Upper lobe of left lung (tissue), 6 donors: ENCODE measurements at regions not wholly inside any gene's neighbourhood (a gene's known extent, or its start where the extent isn't known, plus 50 kb on each side); places are given as distances from the start of the nearest gene placed in this dataset.
"Not testable (repeated sequence)": the region's sequence is repeated elsewhere in the genome, so short reads cannot be mapped to it uniquely, and the experiment has no call there.

Experiments
- ATAC-seq, 2 donors: fragments of 200-7000 bp; cut with Tn5 transposase; one replicate each; pipeline ENCODE4 v1.9.1; 2022; ENCODE audit warnings: mild to moderate bottlenecking in 2 of 2, moderate library complexity in 2 of 2; ENCODE audit not compliant: low FRiP score in 2 of 2
- DNase-seq, 2 donors: peaks; one replicate each; pipeline ENCODE4 v3.0.0-alpha.2; 2019 to 2020
- H3K27ac ChIP-seq, 4 donors: fragments of 200-600 bp; sonication (generic); one replicate each; pipeline ENCODE4 v1.5.1; 2016 to 2019
- H3K27me3 ChIP-seq, 4 donors: fragments of 200-600 bp; sonication (generic); one replicate each; pipeline ENCODE4 v1.5.1; 2017 to 2019
- H3K36me3 ChIP-seq, 4 donors: fragments of 200-600 bp; sonication (generic); one replicate each; pipeline ENCODE4 v1.5.1; 2016 to 2019
- H3K4me1 ChIP-seq, 4 donors: fragments of 200-600 bp; sonication (generic); one replicate each; pipeline ENCODE4 v1.5.1; 2018 to 2019
- H3K4me3 ChIP-seq, 4 donors: fragments of 200-600 bp; sonication (generic); one replicate each; pipeline ENCODE4 v1.5.1; 2017 to 2019; ENCODE audit warnings: mild to moderate bottlenecking in 2 of 4, moderate library complexity in 1 of 4
- H3K9me3 ChIP-seq, 4 donors: fragments of 200-600 bp; sonication (generic); one replicate each; pipeline ENCODE4 v1.5.1; 2018 to 2019
- EP300 ChIP-seq, 4 donors: sonication (generic); formaldehyde crosslinking; IDR thresholded peaks; one replicate each; pipeline ENCODE4 v1.5.1; 2017; ENCODE audit warnings: antibody characterized with exemption in 4 of 4, control low read depth in 2 of 4
- POLR2A ChIP-seq, 4 donors: fragments of 450-650 bp; IDR thresholded peaks; one replicate each; pipeline ENCODE4 v1.5.1; 2016 to 2017; ENCODE audit warnings: antibody characterized with exemption in 4 of 4, mild to moderate bottlenecking in 2 of 4
- POLR2AphosphoS5 ChIP-seq, 2 donors: sonication (generic); formaldehyde crosslinking; IDR thresholded peaks; one replicate each; pipeline ENCODE4 v1.5.1; 2017; ENCODE audit warnings: antibody characterized with exemption in 2 of 2
- WGBS, 2 donors: methylation state at CpG; one replicate each; pipeline ENCODE4 v1.1.5; 2017 to 2018; 5-methylcytosine and 5-hydroxymethylcytosine counted together
- TF ChIP-seq, protein P1 (sequence below), 6 experiments: fragments of 450-650 bp in 4 of 6; fragments of 200-600 bp in 2 of 6; sonication (generic) in 2 of 6; IDR thresholded peaks; one replicate each; pipeline ENCODE4 v1.5.1; 2016 to 2019; ENCODE audit warnings: antibody characterized with exemption in 6 of 6
- donor health status: DM: no; HTN: no; CAD: no; lungs with moderate emphysema.
- donor health status: DM: no; HTN: yes; CAD: no; lungs with severe emphysema.

DNA sequence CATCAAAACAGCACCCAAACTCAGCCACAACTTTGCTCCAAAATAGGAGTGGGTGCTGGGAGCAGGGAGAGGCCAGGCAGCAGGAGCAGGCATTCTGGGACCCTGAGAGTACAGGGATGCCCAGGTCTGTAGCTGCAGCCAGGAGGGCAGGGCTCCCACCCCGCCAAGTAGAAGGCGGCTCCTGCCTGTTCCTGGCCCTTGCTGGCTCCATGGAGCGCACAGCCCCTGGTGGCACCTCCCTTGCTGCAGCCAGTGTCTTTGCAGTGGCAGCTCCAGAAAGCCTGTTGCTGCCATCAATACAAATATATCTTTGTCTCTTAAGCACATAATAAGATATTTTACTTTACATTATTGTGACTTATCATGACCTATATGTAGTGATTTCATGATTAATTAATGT, 1096.5 kb downstream of the FSCB start:
- 30 to 94% methylated on average over 2 to 3 of the region's 3 CpGs for WGBS, 2 donors
- ATAC-seq (no peak), DNase-seq (peak in 1 of 2 donors; percentile 12)
- no peaks in the 10 kb centered on the region for H3K36me3 ChIP-seq
- H3K27me3 ChIP-seq, result no peaks in the 10 kb centered on the region
- no peak overlapping the region for H3K27ac ChIP-seq
- H3K4me1 ChIP-seq, result no peaks in the 10 kb centered on the region
- H3K9me3 ChIP-seq, result no peaks in the 10 kb centered on the region
- TF ChIP-seq POLR2A (IDR thresholded peaks at IDR 0.05) (no peak), POLR2AphosphoS5 (IDR thresholded peaks at IDR 0.05) (no peak), EP300 (IDR thresholded peaks at IDR 0.05) (no peak)
- TF ChIP-seq, protein P1, sequence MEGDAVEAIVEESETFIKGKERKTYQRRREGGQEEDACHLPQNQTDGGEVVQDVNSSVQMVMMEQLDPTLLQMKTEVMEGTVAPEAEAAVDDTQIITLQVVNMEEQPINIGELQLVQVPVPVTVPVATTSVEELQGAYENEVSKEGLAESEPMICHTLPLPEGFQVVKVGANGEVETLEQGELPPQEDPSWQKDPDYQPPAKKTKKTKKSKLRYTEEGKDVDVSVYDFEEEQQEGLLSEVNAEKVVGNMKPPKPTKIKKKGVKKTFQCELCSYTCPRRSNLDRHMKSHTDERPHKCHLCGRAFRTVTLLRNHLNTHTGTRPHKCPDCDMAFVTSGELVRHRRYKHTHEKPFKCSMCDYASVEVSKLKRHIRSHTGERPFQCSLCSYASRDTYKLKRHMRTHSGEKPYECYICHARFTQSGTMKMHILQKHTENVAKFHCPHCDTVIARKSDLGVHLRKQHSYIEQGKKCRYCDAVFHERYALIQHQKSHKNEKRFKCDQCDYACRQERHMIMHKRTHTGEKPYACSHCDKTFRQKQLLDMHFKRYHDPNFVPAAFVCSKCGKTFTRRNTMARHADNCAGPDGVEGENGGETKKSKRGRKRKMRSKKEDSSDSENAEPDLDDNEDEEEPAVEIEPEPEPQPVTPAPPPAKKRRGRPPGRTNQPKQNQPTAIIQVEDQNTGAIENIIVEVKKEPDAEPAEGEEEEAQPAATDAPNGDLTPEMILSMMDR (IDR thresholded peaks at IDR 0.05), result no peak
- H3K4me3 ChIP-seq, result no peak overlapping the region

DNA sequence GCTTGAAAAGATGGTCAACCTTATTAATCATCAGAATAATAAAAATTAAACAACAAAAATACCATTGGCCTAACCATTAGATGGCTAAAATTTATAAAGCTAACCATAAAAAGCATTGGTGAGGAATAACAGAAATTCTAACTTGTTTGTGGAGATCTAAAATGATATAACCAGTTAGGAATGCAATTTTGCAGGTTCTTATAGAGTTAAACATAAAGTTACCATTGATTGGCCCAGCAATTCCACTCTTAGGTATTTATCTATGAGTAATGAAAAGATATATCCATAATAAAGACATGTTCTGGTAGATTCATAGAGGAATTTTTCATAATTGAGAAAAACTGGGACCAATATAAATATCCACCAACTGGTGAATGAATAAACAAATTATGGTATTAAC, 1098.6 kb downstream of the FSCB start:
- no peak overlapping the region for H3K27ac ChIP-seq
- H3K9me3 ChIP-seq, result no peaks in the 10 kb centered on the region
- DNase-seq (no peak), ATAC-seq (no peak)
- no peaks in the 10 kb centered on the region for H3K27me3 ChIP-seq
- H3K36me3 ChIP-seq, result no peaks in the 10 kb centered on the region
- no peaks in the 10 kb centered on the region for H3K4me1 ChIP-seq
- TF ChIP-seq EP300 (IDR thresholded peaks at IDR 0.05), result no peak
- no peak for TF ChIP-seq POLR2AphosphoS5 (IDR thresholded peaks at IDR 0.05)
- TF ChIP-seq, protein P1 (IDR thresholded peaks at IDR 0.05), result no peak
- TF ChIP-seq POLR2A (IDR thresholded peaks at IDR 0.05), result no peak
- H3K4me3 ChIP-seq, result no peak overlapping the region

DNA sequence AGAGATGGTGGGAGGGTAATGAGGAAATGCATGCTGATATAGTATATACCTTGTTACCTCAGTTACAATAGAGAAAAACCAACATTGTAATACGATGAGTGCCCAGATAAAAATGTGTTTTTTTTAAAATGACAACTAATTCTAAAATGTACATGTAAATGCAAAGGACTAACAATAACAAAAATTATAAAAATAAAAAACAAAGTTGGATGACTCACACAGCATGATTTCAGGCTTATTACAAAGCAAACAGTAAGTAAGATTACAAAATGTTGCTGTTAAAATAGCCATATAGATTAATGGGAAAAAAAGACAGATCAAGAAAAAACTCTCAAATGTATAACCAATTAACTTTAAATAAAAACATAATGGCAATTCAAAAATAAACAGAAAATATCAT, 1099.4 kb downstream of the FSCB start:
- TF ChIP-seq, protein P1 (IDR thresholded peaks at IDR 0.05), result no peak
- TF ChIP-seq EP300 (IDR thresholded peaks at IDR 0.05), result no peak
- TF ChIP-seq POLR2AphosphoS5 (IDR thresholded peaks at IDR 0.05), result no peak
- no peak for TF ChIP-seq POLR2A (IDR thresholded peaks at IDR 0.05)
- no peak overlapping the region for H3K4me3 ChIP-seq
- H3K27me3 ChIP-seq, result no peaks in the 10 kb centered on the region
- ATAC-seq (no peak), DNase-seq (no peak)
- H3K9me3 ChIP-seq, result no peaks in the 10 kb centered on the region
- no peaks in the 10 kb centered on the region for H3K4me1 ChIP-seq
- H3K27ac ChIP-seq, result no peak overlapping the region
- WGBS, 2 donors, result 86% methylated on average over 1 of the region's 1 CpG
- no peaks in the 10 kb centered on the region for H3K36me3 ChIP-seq

DNA sequence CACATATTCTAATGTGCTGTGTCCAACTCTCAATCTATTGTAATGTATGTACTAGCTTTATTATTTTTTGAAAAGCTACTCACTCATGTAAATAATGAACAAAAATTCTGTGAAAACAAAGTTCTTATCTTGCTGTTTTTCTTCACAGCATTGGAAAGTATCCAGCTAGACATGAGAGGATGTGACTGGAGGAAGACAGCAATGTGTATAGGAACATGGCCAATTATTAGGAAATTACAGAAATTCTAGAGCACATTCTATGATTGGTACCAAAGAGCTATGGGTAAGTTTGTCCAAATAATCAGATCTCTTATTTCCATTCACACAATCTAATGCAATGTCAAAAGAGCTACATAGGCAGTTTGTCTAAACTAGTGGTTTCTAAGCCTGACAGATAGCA, 1100.2 kb downstream of the FSCB start:
- H3K4me1 ChIP-seq, result no peaks in the 10 kb centered on the region
- ATAC-seq (no peak), DNase-seq (no peak)
- H3K4me3 ChIP-seq, result no peak overlapping the region
- no peaks in the 10 kb centered on the region for H3K27me3 ChIP-seq
- TF ChIP-seq, protein P1 (IDR thresholded peaks at IDR 0.05), result no peak
- TF ChIP-seq POLR2A (IDR thresholded peaks at IDR 0.05), result no peak
- TF ChIP-seq POLR2AphosphoS5 (IDR thresholded peaks at IDR 0.05), result no peak
- TF ChIP-seq EP300 (IDR thresholded peaks at IDR 0.05), result no peak
- no peaks in the 10 kb centered on the region for H3K36me3 ChIP-seq
- H3K9me3 ChIP-seq, result no peaks in the 10 kb centered on the region
- H3K27ac ChIP-seq, result no peak overlapping the region

DNA sequence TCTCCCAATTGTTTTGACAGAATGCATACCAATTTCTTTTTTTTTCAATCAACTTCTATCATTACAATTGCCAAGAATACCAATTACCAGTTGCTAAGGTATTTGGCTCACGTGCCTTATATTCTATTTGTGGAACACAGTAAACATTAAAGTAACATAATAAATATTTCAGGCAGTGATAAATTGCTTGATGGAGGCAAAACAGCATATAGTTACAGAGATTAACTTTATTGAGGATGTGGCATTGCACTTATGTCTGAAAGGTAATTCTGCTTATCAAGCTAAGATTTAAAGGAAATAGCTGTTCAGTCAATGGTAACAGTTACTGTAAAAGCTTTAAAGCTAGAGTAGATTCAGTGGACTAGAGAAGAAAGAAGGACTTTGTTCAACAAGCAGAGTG, 1107.8 kb downstream of the FSCB start:
- no peak for DNase-seq
- 34 to 63% methylated on average over 1 of the region's 1 CpG for WGBS, 2 donors

DNA sequence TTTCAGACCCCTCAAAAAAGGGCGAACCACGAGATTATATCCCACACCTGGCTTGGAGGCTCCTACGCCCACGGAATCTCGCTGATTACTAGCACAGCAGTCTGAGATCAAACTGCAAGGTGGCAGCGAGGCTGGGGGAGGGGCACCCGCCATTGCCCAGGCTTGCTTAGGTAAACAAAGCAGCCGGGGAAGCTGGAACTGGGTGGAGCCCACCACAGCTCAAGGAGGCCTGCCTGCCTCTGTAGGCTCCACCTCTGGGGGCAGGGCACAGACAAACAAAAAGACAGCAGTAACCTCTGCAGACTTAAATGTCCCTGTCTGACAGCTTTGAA, 1136.6 kb downstream of the FSCB start:
- ATAC-seq, H3K4me1 ChIP-seq, H3K27me3 ChIP-seq, H3K9me3 ChIP-seq, H3K4me3 ChIP-seq, H3K27ac ChIP-seq, H3K36me3 ChIP-seq: not testable (repeated sequence)
- 90 to 95% methylated on average over 6 to 7 of the region's 8 CpGs for WGBS, 2 donors
- peak in 1 of 2 donors; percentile 13 for DNase-seq

More for the DNA sequence above, 1107.8 kb downstream of the FSCB start:
- Histone ChIP-seq H3K9me3 (no peaks in the 10 kb centered on the region), H3K27me3 (no peaks in the 10 kb centered on the region), H3K27ac (no peak overlapping the region), H3K36me3 (no peaks in the 10 kb centered on the region), H3K4me1 (no peaks in the 10 kb centered on the region), H3K4me3 (no peak overlapping the region)
- no peak for ATAC-seq
- TF ChIP-seq POLR2AphosphoS5 (IDR thresholded peaks at IDR 0.05), result no peak
- TF ChIP-seq, protein P1 (IDR thresholded peaks at IDR 0.05), result no peak
- no peak for TF ChIP-seq POLR2A (IDR thresholded peaks at IDR 0.05)
- no peak for TF ChIP-seq EP300 (IDR thresholded peaks at IDR 0.05)
